A673 (cell line): ENCODE measurements at regions not wholly inside any gene's neighbourhood (a gene's known extent, or its start where the extent isn't known, plus 50 kb on each side); places are given as distances from the start of the nearest gene placed in this dataset.

Source experiments
- BruUV-seq: library from RNA; stranded (reverse); fragments of 400-500 nt; replicated peaks from 2 replicates; lab custom pipeline; 2021; lab: Mats Ljungman, UMichigan
- CTCF ChIA-PET: fragments of 300-600 bp; sonication (Branson Sonifier 250); formaldehyde crosslinking; loops from one replicate; lab custom pipeline; 2022; ENCODE audit warnings: antibody characterized with exemption; lab: Charles Lee
- POLR2A ChIA-PET: fragments of 300-600 bp; sonication (Branson Sonifier 250); formaldehyde crosslinking; loops from one replicate; lab custom pipeline; 2022; ENCODE audit warnings: antibody characterized with exemption; ENCODE audit not compliant: low non-redundant PET; lab: Charles Lee
- DNase-seq: peaks from one replicate; pipeline ENCODE4 v3.0.0-alpha.2; 2015; ENCODE audit warnings: low spot score
- H3K27ac ChIP-seq: fragments of 200-600 bp; sonication (generic); 2 replicates; pipeline ENCODE4 v1.5.1; 2016; ENCODE audit warnings: mixed run types, low read depth, mild to moderate bottlenecking, mixed read lengths, antibody characterized with exemption, low read length; ENCODE audit not compliant: poor library complexity, severe bottlenecking
- H3K27me3 ChIP-seq: fragments of 200-600 bp; sonication (generic); replicated peaks from 2 replicates; pipeline ENCODE4 v1.6.1; 2017; ENCODE audit warnings: mixed run types, low read depth, mild to moderate bottlenecking, mixed read lengths, antibody characterized with exemption, low read length; ENCODE audit not compliant: insufficient read depth, poor library complexity
- H3K36me3 ChIP-seq: fragments of 200-600 bp; sonication (generic); 2 replicates; pipeline ENCODE4 v1.6.1; 2016; ENCODE audit warnings: mixed run types, mild to moderate bottlenecking, mixed read lengths, antibody characterized with exemption, low read length; ENCODE audit not compliant: insufficient read depth, poor library complexity, severe bottlenecking
- H3K4me1 ChIP-seq: fragments of 200-600 bp; sonication (generic); 2 replicates; pipeline ENCODE4 v1.6.1; 2017; ENCODE audit warnings: mixed run types, mild to moderate bottlenecking, mixed read lengths, antibody characterized with exemption, low read length; ENCODE audit not compliant: insufficient read depth, poor library complexity, severe bottlenecking
- H3K4me3 ChIP-seq: fragments of 200-600 bp; sonication (generic); 2 replicates; pipeline ENCODE4 v1.5.1; 2016; ENCODE audit warnings: low read depth, mixed run types, mild to moderate bottlenecking, mixed read lengths, low read length; ENCODE audit not compliant: poor library complexity, severe bottlenecking
- H3K9me3 ChIP-seq: fragments of 200-600 bp; sonication (generic); 2 replicates; pipeline ENCODE4 v1.6.1; 2016; ENCODE audit warnings: mixed run types, low read depth, mild to moderate bottlenecking, mixed read lengths, antibody characterized with exemption, low read length; ENCODE audit not compliant: poor library complexity, severe bottlenecking
- EZH2 ChIP-seq: fragments of 200-600 bp; sonication (generic); IDR thresholded peaks from 2 replicates; pipeline ENCODE4 v1.6.1; 2017; ENCODE audit warnings: borderline replicate concordance, low read depth, mild to moderate bottlenecking, mixed read lengths, antibody characterized with exemption, low read length; ENCODE audit not compliant: poor library complexity, severe bottlenecking
- intact Hi-C: fragments of 100-400 bp; cut with micrococcal nuclease; formaldehyde crosslinking; loops from one replicate; pipeline ENCODE4 v1.10.0; 2022; ENCODE audit not compliant: unreplicated experiment
- TF ChIP-seq, protein P1 (sequence below): fragments of 300-800, 200-600 bp; sonication (generic); conservative IDR thresholded peaks from 2 replicates; pipeline ENCODE4 v1.5.1; 2017; ENCODE audit warnings: low read depth, mild to moderate bottlenecking, antibody characterized with exemption, low read length, moderate library complexity, mixed read lengths

- H3K4me3 ChIP-seq = no peak overlapping the region
- H3K27ac ChIP-seq = no peak overlapping the region
- H3K36me3 ChIP-seq = no peaks in the 10 kb centered on the region
- no peaks in the 10 kb centered on the region for H3K9me3 ChIP-seq
- no peaks in the 10 kb centered on the region for H3K4me1 ChIP-seq
- ChIA-PET POLR2A (no interaction called here), CTCF (no interaction called here)
- no TSS peak for BruUV-seq
- TF ChIP-seq, protein P1, sequence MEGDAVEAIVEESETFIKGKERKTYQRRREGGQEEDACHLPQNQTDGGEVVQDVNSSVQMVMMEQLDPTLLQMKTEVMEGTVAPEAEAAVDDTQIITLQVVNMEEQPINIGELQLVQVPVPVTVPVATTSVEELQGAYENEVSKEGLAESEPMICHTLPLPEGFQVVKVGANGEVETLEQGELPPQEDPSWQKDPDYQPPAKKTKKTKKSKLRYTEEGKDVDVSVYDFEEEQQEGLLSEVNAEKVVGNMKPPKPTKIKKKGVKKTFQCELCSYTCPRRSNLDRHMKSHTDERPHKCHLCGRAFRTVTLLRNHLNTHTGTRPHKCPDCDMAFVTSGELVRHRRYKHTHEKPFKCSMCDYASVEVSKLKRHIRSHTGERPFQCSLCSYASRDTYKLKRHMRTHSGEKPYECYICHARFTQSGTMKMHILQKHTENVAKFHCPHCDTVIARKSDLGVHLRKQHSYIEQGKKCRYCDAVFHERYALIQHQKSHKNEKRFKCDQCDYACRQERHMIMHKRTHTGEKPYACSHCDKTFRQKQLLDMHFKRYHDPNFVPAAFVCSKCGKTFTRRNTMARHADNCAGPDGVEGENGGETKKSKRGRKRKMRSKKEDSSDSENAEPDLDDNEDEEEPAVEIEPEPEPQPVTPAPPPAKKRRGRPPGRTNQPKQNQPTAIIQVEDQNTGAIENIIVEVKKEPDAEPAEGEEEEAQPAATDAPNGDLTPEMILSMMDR = no peak
- DNase-seq = peak; percentile 29
- H3K27me3 ChIP-seq = peaks cover 14% of the 10 kb centered on the region
- intact Hi-C loops = no loop called here
Measured at GRCh38 chr6:71107911-71108420, 151.1 kb upstream of the B3GAT2 start.

GRCh38 chr6:71114544-71114943 is 157.7 kb upstream of the B3GAT2 start:
- H3K4me3 ChIP-seq = no peak overlapping the region
- H3K4me1 ChIP-seq = peaks cover 3% of the 10 kb centered on the region
- peaks cover 5% of the 10 kb centered on the region for H3K9me3 ChIP-seq
- ChIA-PET POLR2A (no interaction called here), CTCF (no interaction called here)
- intact Hi-C loops = no loop called here
- TF ChIP-seq EZH2 = no peak
- TF ChIP-seq, protein P1 = no peak
- peaks cover 30% of the 10 kb centered on the region for H3K27me3 ChIP-seq
- BruUV-seq = no TSS peak
- no peaks in the 10 kb centered on the region for H3K36me3 ChIP-seq
- H3K27ac ChIP-seq = no peak overlapping the region
- peak; percentile 12 for DNase-seq

GRCh38 chr6:71114986-71115385 is 158.1 kb upstream of the B3GAT2 start:
- Histone ChIP-seq H3K27me3 (peaks cover 33% of the 10 kb centered on the region), H3K4me3 (no peak overlapping the region), H3K4me1 (peaks cover 3% of the 10 kb centered on the region), H3K27ac (no peak overlapping the region), H3K9me3 (peaks cover 8% of the 10 kb centered on the region), H3K36me3 (no peaks in the 10 kb centered on the region)
- ChIA-PET POLR2A (no interaction called here), CTCF (no interaction called here)
- no peak for DNase-seq
- no TSS peak for BruUV-seq
- intact Hi-C loops = no loop called here
- TF ChIP-seq, protein P1 = no peak
- no peak for TF ChIP-seq EZH2
